Fibroblast of lung (primary cell): ENCODE measurements at regions not wholly inside any gene's neighbourhood (a gene's known extent, or its start where the extent isn't known, plus 50 kb on each side); places are given as distances from the start of the nearest gene placed in this dataset.

ENCODE experiments used
- EZH2 ChIP-seq: IDR thresholded peaks from 2 replicates; pipeline ENCODE4 v1.5.1; 2012; ENCODE audit warnings: low read length, control low read depth, mild to moderate bottlenecking; ENCODE audit errors: missing control alignments
- TF ChIP-seq, protein P1 (sequence below), 2 donors: IDR thresholded peaks in 1 of 2; conservative IDR thresholded peaks in 1 of 2; 1 replicate in 1 of 2; 2 replicates in 1 of 2; pipeline ENCODE4 v1.5.1; 2011 to 2012; ENCODE audit warnings: low read length in 2 of 2, control low read depth in 1 of 2, inconsistent platforms in 1 of 2, low read depth in 1 of 2, mild to moderate bottlenecking in 1 of 2

DNA sequence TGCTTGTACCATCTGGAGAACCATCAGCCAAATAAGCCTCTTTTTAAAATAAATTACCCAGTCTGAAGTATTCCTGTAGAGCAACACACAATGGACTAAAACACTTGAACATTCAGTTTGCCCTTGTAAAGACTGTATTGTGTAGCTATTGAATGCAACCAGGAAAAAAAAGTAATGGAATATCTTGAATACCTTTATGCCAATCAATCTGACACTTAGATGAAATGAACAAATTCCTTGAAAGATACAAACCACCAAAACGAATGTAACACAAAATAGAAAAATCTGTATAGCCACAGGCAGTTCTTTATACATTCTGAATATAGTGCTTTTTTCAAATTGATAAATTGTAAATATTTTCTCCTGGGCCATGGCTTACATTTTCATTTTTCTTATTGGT lies 63.3 kb upstream of the KCNJ16 start:
- TF ChIP-seq, protein P1, sequence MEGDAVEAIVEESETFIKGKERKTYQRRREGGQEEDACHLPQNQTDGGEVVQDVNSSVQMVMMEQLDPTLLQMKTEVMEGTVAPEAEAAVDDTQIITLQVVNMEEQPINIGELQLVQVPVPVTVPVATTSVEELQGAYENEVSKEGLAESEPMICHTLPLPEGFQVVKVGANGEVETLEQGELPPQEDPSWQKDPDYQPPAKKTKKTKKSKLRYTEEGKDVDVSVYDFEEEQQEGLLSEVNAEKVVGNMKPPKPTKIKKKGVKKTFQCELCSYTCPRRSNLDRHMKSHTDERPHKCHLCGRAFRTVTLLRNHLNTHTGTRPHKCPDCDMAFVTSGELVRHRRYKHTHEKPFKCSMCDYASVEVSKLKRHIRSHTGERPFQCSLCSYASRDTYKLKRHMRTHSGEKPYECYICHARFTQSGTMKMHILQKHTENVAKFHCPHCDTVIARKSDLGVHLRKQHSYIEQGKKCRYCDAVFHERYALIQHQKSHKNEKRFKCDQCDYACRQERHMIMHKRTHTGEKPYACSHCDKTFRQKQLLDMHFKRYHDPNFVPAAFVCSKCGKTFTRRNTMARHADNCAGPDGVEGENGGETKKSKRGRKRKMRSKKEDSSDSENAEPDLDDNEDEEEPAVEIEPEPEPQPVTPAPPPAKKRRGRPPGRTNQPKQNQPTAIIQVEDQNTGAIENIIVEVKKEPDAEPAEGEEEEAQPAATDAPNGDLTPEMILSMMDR (conservative IDR thresholded peaks at IDR 0.05 in 1 of 2, IDR thresholded peaks at IDR 0.05 in 1 of 2; ENCODE audit: low read depth in 1 of 2, low read length in 2 of 2), result no peak
- TF ChIP-seq EZH2, result no peak
